Breast epithelium (tissue), 4 donors: ENCODE measurements at regions not wholly inside any gene's neighbourhood (a gene's known extent, or its start where the extent isn't known, plus 50 kb on each side); places are given as distances from the start of the nearest gene placed in this dataset.

Experiments used
- DNase-seq, 2 donors: peaks; one replicate each; pipeline ENCODE4 v3.0.0-alpha.2; 2019; ENCODE audit warnings: low spot score in 2 of 2
- H3K27ac ChIP-seq, 2 donors: fragments of 200-600 bp; sonication (generic) in 1 of 2; one replicate each; pipeline ENCODE4 v1.5.1; 2016 to 2019; ENCODE audit warnings: mild to moderate bottlenecking in 1 of 2
- H3K27me3 ChIP-seq, 2 donors: fragments of 200-600 bp; sonication (generic) in 1 of 2; one replicate each; pipeline versions ENCODE4 v1.5.1 to v1.6.0; 2017 to 2019; ENCODE audit warnings: control low read depth in 1 of 2, mild to moderate bottlenecking in 1 of 2
- H3K36me3 ChIP-seq: fragments of 200-600 bp; one replicate; pipeline ENCODE4 v1.5.1; 2019
- H3K4me1 ChIP-seq, 2 donors: fragments of 200-600 bp; sonication (generic); one replicate each; pipeline ENCODE4 v1.5.1; 2016 to 2019; ENCODE audit warnings: control low read depth in 1 of 2
- H3K4me3 ChIP-seq, 3 donors: fragments of 200-600 bp; sonication (generic); 1 replicate in 2 of 3; 2 replicates in 1 of 3; pipeline ENCODE4 v1.5.1; 2016 to 2019; ENCODE audit warnings: mild to moderate bottlenecking in 3 of 3, moderate library complexity in 2 of 3
- H3K9me3 ChIP-seq, 2 donors: fragments of 200-600 bp; sonication (generic) in 1 of 2; one replicate each; pipeline ENCODE4 v1.5.1; 2016 to 2019; ENCODE audit warnings: control low read depth in 1 of 2
- CTCF ChIP-seq, 3 donors: fragments of 450-650 bp; IDR thresholded peaks; one replicate each; pipeline ENCODE4 v1.5.1; 2016 to 2017; ENCODE audit warnings: antibody characterized with exemption in 3 of 3, mild to moderate bottlenecking in 3 of 3, moderate library complexity in 3 of 3
- POLR2A ChIP-seq: fragments of 450-650 bp; IDR thresholded peaks from one replicate; pipeline ENCODE4 v1.6.1; 2016; ENCODE audit warnings: antibody characterized with exemption, mild to moderate bottlenecking, moderate library complexity
- POLR2AphosphoS5 ChIP-seq, 3 donors: sonication (generic); formaldehyde crosslinking; IDR thresholded peaks; one replicate each; pipeline ENCODE4 v1.6.1; 2017; ENCODE audit warnings: antibody characterized with exemption in 3 of 3
- intact Hi-C: fragments of 100-400 bp; cut with DNase I; formaldehyde crosslinking; loops from one replicate; pipeline ENCODE4 v1.15.1; 2023; ENCODE audit warnings: low total_unique reads

- Histone ChIP-seq H3K4me3 (no peak overlapping the region), H3K4me1 (no peaks in the 10 kb centered on the region), H3K36me3 (no peaks in the 10 kb centered on the region), H3K27ac (peak overlapping the region in 1 of 2 donors; percentile 68), H3K9me3 (peaks cover 8 to 16% of the 10 kb centered on the region in 2 donors), H3K27me3 (no peaks in the 10 kb centered on the region)
- no peak for DNase-seq
- no peak for TF ChIP-seq POLR2A
- TF ChIP-seq POLR2AphosphoS5 (IDR thresholded peaks at IDR 0.05) = no peak
- TF ChIP-seq CTCF (IDR thresholded peaks at IDR 0.05) = no peak
- intact Hi-C loops = no loop called here
These were observed 1279.9 kb upstream of the EYS start for GRCh38 chr6:66986940-66987339.

DNA sequence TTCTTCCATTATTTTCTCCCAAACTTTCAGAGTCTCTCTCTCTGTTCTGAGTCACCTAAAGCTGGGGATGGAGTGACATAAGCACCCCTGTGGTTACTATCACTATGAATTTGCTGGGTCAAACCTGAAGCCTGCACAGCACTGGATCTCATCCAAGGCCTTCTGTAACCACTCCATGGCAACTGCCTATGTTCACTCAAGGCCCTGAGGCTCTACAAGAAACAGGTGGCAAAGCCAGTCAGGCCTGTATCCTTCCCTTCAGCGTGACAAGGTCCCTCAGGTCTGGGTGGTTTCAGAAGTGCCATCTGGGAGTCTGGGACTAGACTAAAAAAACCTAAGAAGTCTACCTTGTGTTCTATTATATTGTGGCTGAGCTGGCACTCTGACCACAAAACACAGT is 1278.8 kb upstream of the EYS start:
- Histone ChIP-seq H3K27ac (peak overlapping the region; percentile 40 to 68), H3K9me3 (peaks cover 8 to 16% of the 10 kb centered on the region in 2 donors), H3K36me3 (no peaks in the 10 kb centered on the region), H3K4me1 (no peaks in the 10 kb centered on the region), H3K4me3 (no peak overlapping the region), H3K27me3 (no peaks in the 10 kb centered on the region)
- no peak for TF ChIP-seq POLR2AphosphoS5 (IDR thresholded peaks at IDR 0.05)
- no peak for TF ChIP-seq CTCF (IDR thresholded peaks at IDR 0.05)
- TF ChIP-seq POLR2A = no peak
- intact Hi-C loops = no loop called here
- DNase-seq = peak; percentile 41 to 53

DNA sequence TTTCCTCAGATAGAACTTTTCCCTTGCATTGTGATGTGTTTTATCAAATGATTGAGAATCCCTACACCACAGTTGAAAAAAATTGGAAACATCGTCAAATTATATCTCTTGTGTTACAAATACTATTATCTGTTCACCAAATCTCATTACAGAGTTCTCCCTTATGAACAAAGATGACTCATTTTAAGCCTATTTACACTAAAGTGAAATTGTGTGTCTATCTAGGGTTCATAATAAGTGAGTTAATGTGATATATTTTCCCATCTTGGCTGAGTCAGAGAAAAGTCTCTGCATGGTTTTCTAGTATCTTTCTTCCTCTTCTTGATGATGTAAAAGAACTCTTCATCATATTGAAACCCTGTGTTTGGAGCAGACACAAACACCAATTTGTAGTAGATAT is 1263.3 kb upstream of the EYS start:
- intact Hi-C loops = no loop called here
- Histone ChIP-seq H3K4me1 (no peaks in the 10 kb centered on the region), H3K4me3 (no peak overlapping the region), H3K36me3 (no peaks in the 10 kb centered on the region), H3K9me3 (no peaks in the 10 kb centered on the region), H3K27me3 (no peaks in the 10 kb centered on the region), H3K27ac (no peak overlapping the region)
- TF ChIP-seq POLR2A (no peak), POLR2AphosphoS5 (IDR thresholded peaks at IDR 0.05) (no peak), CTCF (IDR thresholded peaks at IDR 0.05) (no peak)
- no peak for DNase-seq

DNA sequence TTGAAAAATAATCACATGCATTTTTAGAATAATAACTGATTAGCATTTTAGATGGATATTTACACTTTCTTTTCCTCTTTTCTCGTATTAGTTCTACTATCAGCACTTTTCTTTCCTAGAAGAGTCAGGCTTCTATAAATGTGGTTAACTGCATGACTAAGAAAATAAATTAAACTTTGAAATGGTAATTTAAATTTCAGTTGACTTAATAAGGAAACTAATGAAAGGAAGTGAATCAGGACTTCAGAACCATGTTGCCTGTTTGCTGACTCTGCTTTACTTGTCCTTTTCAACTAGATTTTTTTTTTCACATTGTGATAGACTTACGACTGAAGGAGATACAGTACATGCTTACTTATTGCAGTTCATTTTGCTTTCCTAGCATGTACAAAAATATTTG is 1258.2 kb upstream of the EYS start:
- Histone ChIP-seq H3K4me3 (no peak overlapping the region), H3K4me1 (no peaks in the 10 kb centered on the region), H3K9me3 (no peaks in the 10 kb centered on the region), H3K27me3 (no peaks in the 10 kb centered on the region), H3K27ac (no peak overlapping the region), H3K36me3 (no peaks in the 10 kb centered on the region)
- TF ChIP-seq POLR2A (no peak), CTCF (IDR thresholded peaks at IDR 0.05) (no peak), POLR2AphosphoS5 (IDR thresholded peaks at IDR 0.05) (no peak)
- no peak for DNase-seq
- intact Hi-C loops = no loop called here

DNA sequence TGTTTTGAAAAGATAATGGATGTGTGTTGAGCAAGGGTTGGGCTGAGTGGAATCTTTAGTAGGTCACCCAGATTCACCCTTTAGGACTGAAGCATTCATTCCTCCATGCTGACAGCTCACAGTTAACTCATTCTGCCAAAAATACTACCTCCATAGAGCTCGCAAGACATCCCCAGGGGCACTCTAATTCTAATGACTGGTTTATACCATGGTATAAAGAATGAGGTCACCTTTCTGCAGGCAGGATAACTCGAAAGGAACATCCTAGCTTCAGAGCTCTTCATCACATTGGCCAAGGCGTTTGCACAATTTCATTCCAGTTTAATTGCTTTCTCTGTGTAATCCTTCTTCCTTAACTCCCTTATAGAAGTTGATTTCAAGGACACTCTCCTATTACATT is 1257.2 kb upstream of the EYS start:
- Histone ChIP-seq H3K36me3 (no peaks in the 10 kb centered on the region), H3K9me3 (no peaks in the 10 kb centered on the region)
- intact Hi-C loops = no loop called here

More for the DNA sequence above, 1257.2 kb upstream of the EYS start:
- TF ChIP-seq POLR2A (no peak), CTCF (IDR thresholded peaks at IDR 0.05) (no peak), POLR2AphosphoS5 (IDR thresholded peaks at IDR 0.05) (no peak)
- DNase-seq = no peak
- no peaks in the 10 kb centered on the region for H3K27me3 ChIP-seq
- no peak overlapping the region for H3K4me3 ChIP-seq
- H3K4me1 ChIP-seq = no peaks in the 10 kb centered on the region
- no peak overlapping the region for H3K27ac ChIP-seq
